T-helper 1 cell treated with Interleukin-12 subunit alpha and Interleukin-12 subunit beta and Interleukin-4 antibody, amounts not matched to agents 30 μg/mL and 1 μg/mL, for 36 hours (primary cell): ENCODE measurements at regions not wholly inside any gene's neighbourhood (a gene's known extent, or its start where the extent isn't known, plus 50 kb on each side); places are given as distances from the start of the nearest gene placed in this dataset.

Experiments used
- H3K27ac Mint-ChIP-seq: one replicate; pipeline ENCODE4 v1.8.0; 2021; ENCODE audit warnings: mild to moderate bottlenecking, mixed read lengths
- H3K27me3 Mint-ChIP-seq: one replicate; pipeline ENCODE4 v1.8.0; 2021; ENCODE audit warnings: low read depth, mixed read lengths
- H3K36me3 Mint-ChIP-seq: one replicate; pipeline ENCODE4 v1.8.0; 2021; ENCODE audit warnings: low read depth, mixed read lengths
- H3K4me1 Mint-ChIP-seq: one replicate; pipeline ENCODE4 v1.8.0; 2021; ENCODE audit warnings: low read depth, mixed read lengths
- H3K4me3 Mint-ChIP-seq: one replicate; pipeline ENCODE4 v1.8.0; 2021; ENCODE audit warnings: mild to moderate bottlenecking, moderate library complexity, mixed read lengths
- H3K9me3 Mint-ChIP-seq: one replicate; pipeline ENCODE4 v1.8.0; 2021; ENCODE audit warnings: mixed read lengths

DNA sequence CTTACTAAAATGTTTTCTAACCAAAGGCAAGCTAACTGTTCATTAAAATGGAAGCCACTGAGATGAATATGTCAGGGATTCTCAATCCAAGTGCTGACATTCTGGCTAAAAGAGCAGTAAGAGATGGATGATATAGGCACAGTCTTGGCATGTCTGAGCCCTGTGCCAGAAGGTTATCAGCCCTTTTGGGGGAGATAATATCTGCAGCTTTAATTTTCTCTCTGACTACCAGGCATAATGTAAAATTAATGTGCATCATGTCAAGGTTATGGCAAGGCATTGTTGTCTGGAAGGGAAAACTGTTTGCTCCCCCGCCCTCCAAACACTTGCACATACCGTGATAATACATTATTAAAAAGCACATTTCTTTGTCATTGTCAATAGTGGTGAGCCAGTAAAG lies 609.8 kb downstream of the ZNF608 start:
- H3K4me3 Mint-ChIP-seq: no peak overlapping the region
- H3K4me1 Mint-ChIP-seq: no peaks in the 10 kb centered on the region
- no peaks in the 10 kb centered on the region for H3K9me3 Mint-ChIP-seq
- H3K27me3 Mint-ChIP-seq: no peaks in the 10 kb centered on the region
- no peak overlapping the region for H3K27ac Mint-ChIP-seq
- H3K36me3 Mint-ChIP-seq: no peaks in the 10 kb centered on the region

DNA sequence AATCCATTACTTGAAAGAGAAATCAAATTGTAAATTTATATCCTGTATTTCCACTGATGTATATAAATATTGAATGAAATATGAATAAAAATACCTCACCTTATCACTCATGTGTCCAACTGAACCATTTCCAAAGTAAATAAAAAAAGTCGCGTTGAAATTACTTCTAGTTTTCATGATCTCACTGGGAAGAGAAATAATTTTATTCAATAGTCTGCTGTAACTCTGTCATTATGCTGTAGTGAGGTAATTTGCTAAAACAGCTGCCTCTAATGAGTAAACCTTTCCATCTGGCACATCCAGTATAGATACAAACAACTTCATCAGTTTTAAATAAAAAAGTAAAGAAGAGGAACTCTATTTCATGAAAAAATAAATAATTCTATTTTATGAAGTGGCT lies 611.5 kb downstream of the ZNF608 start:
- H3K27ac Mint-ChIP-seq: no peak overlapping the region
- H3K27me3 Mint-ChIP-seq: no peaks in the 10 kb centered on the region
- H3K4me3 Mint-ChIP-seq: no peak overlapping the region
- H3K36me3 Mint-ChIP-seq: no peaks in the 10 kb centered on the region
- H3K4me1 Mint-ChIP-seq: no peaks in the 10 kb centered on the region
- H3K9me3 Mint-ChIP-seq: no peaks in the 10 kb centered on the region

DNA sequence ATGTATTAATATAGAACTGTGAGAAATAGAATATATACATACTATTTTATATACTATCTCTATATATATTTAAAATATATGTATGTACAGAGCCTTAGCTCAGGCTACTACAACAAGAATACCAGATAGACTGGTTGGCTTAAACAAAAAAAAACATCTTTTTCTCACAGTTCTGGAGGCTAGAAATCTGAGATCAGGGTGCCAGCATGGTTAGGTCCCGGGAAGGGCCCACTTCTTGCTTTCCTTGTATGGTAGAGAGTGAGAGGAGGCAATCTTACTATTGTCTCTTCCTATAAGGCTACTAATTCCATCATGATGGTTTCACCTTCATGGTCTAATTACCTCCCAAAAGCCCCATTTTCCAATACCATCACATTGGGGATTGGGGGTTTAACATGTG lies 613.0 kb downstream of the ZNF608 start:
- Mint-ChIP-seq H3K4me1 (no peaks in the 10 kb centered on the region), H3K36me3 (no peaks in the 10 kb centered on the region), H3K27ac (no peak overlapping the region), H3K27me3 (no peaks in the 10 kb centered on the region), H3K9me3 (no peaks in the 10 kb centered on the region), H3K4me3 (no peak overlapping the region)

DNA sequence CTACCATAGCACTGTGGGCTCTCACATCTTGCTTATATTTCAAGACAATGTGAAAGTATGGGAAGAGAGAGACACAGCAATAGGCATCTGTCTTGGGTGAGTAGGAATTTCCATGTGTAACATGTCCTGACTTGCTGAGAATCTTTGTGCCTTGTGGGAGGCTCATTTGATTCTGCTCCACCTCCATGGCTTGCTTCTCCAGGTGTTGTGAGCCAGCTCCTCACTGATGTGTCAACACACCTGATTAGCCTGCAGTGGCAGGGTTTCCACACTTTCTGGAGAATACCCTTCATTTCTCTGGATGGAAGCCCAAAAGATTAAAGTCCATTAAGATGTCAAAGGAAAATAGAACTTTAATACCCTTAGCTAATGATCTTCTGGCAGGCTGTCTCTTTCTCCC lies 613.6 kb downstream of the ZNF608 start:
- Mint-ChIP-seq H3K27me3 (no peaks in the 10 kb centered on the region), H3K4me1 (no peaks in the 10 kb centered on the region), H3K4me3 (no peak overlapping the region), H3K36me3 (no peaks in the 10 kb centered on the region), H3K27ac (no peak overlapping the region), H3K9me3 (no peaks in the 10 kb centered on the region)

DNA sequence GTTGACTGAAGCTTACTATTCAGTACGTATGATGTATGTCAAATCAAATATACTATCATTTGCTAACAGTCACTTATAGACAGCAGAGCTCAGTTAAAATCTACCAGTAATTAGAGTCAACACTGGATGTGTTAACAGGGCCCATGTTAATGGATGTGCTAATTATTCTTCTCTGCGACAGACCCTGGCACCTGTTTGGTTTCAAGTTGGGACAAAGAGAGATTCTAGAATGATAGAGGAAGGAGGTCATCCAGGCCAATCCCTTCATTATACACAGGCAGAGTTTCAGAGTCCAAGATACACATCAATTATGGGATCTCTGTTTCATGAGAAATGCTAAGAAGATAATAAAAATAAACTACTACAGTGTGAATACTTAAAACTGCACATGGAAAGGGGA lies 615.0 kb downstream of the ZNF608 start:
- H3K36me3 Mint-ChIP-seq: no peaks in the 10 kb centered on the region
- H3K4me3 Mint-ChIP-seq: no peak overlapping the region
- H3K27me3 Mint-ChIP-seq: no peaks in the 10 kb centered on the region
- no peak overlapping the region for H3K27ac Mint-ChIP-seq
- H3K9me3 Mint-ChIP-seq: peaks cover 3% of the 10 kb centered on the region
- H3K4me1 Mint-ChIP-seq: no peaks in the 10 kb centered on the region

DNA sequence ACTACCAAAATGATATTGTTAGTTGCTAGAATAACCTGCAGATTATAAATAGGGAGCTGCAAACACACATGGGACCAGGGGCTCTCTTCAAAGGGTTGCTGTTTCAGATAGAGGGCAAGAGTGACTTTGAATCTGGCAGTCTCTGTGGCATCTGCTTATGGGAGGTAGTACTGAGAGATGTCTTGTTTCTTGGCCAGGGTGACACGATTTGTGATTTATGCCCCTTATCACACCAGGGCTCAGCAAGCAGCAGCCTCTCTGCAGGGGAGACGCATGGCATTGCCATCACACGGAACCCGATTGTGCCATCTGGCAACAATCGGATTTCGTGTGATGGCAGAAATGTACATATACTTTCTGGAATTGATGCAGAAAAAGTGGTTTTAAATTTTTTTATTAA lies 615.6 kb downstream of the ZNF608 start:
- no peaks in the 10 kb centered on the region for H3K27me3 Mint-ChIP-seq
- peaks cover 3% of the 10 kb centered on the region for H3K9me3 Mint-ChIP-seq
- no peaks in the 10 kb centered on the region for H3K4me1 Mint-ChIP-seq
- no peak overlapping the region for H3K4me3 Mint-ChIP-seq
- no peaks in the 10 kb centered on the region for H3K36me3 Mint-ChIP-seq
- no peak overlapping the region for H3K27ac Mint-ChIP-seq

DNA sequence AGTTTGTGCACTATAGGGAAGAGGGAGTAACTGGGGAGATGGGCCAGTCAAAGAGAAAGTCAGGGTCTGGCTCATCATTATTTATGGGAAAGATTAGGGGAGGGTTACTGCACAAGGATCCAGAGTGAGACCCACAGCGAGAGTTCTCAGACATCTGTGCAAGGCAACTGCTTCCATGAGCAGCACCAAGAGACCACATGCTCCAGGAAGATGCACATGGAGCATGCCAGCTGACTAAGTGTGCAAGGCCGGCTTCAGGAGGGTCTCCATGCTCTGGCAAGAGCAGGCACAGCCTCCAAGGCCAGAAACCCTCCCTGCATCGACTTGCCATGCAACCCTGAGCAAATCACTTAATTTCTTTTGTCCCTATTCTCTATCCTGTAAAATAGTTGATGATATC lies 616.9 kb downstream of the CSNK1G3 start:
- Mint-ChIP-seq H3K27ac (no peak overlapping the region), H3K27me3 (no peaks in the 10 kb centered on the region), H3K4me3 (no peak overlapping the region), H3K4me1 (no peaks in the 10 kb centered on the region), H3K36me3 (no peaks in the 10 kb centered on the region), H3K9me3 (peaks cover 3% of the 10 kb centered on the region)

DNA sequence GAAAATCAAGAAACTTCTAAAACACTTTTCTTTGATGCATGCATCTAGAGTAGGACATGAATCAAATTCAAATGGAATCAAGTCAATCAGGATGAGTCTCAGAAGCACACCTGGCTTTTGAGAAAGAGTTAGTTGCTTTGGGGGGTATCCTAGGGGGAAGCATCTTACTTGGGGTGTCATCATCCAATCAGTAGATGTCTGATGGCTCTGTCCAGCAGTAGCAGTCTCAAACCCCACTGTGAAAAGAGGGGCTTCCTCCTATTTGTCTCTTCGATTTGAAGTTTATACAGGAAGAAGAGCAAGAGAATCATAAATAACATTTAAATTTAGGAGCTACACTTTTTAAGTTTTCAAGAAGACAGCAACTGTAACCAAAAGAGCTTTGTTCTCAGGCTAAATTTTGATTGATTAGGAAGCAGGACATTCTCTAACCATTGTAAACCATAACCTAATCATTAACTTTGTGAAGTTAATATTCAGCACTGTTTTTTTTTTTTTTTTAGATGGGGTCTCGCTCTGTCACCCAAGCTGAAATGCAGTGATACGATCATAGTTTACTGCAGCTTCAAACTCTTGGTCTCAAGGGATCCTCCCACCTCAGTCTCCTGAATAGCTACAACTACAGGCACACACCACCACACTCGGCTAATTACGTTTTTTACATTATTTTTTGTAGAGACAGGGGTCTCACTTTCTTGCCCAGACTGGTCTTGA lies 614.7 kb downstream of the CSNK1G3 start:
- H3K9me3 Mint-ChIP-seq: peaks cover 3% of the 10 kb centered on the region
- H3K4me3 Mint-ChIP-seq: no peak overlapping the region
- no peak overlapping the region for H3K27ac Mint-ChIP-seq
- H3K36me3 Mint-ChIP-seq: no peaks in the 10 kb centered on the region
- H3K4me1 Mint-ChIP-seq: no peaks in the 10 kb centered on the region
- H3K27me3 Mint-ChIP-seq: no peaks in the 10 kb centered on the region

DNA sequence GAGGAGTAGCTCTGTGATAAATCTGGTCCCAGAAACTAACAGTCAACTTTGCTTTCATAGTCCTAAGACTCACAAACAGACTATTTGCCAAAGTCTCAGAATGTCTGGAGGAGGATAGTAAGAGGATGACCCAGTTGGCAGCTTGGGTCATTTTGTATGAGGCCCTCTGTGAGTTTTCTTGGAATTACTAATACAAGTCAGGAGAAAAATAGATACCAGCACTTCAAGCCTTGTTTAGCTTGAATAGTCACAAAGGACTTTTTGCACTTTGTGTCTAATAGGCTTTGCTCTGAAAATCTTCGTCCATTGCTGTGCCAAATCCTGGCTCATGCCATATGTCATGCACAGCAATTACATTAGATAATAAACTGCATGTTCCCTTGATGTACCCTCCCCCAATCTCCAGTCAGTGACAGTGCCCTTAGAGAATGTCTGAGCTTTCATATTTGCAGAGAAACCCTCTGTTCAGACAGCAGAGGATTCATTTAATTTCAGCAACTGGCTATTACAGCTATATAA lies 612.8 kb downstream of the CSNK1G3 start:
- no peak overlapping the region for H3K27ac Mint-ChIP-seq
- no peak overlapping the region for H3K4me3 Mint-ChIP-seq
- H3K27me3 Mint-ChIP-seq: no peaks in the 10 kb centered on the region
- H3K36me3 Mint-ChIP-seq: no peaks in the 10 kb centered on the region
- H3K9me3 Mint-ChIP-seq: peaks cover 3% of the 10 kb centered on the region
- H3K4me1 Mint-ChIP-seq: no peaks in the 10 kb centered on the region

DNA sequence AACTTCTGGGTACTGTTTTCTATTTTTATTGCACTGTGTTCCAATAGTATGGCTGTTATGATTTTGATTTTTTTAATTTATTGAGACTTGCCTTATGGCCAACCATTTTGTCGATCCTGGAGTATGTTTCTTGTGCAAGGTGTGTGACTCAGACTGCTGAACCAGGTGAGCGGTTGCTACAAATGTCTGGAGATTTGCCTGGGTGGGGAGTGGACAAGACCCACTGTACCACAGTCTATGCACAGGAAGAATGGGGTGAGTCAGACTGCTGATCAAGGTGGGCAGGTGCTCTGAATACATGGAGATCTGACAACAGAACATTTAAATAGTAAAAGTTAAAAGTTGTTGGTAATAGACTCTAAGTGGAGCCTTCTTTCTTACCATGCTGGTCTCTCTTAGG lies 609.2 kb downstream of the CSNK1G3 start:
- no peak overlapping the region for H3K27ac Mint-ChIP-seq
- H3K4me3 Mint-ChIP-seq: no peak overlapping the region
- H3K4me1 Mint-ChIP-seq: no peaks in the 10 kb centered on the region
- H3K36me3 Mint-ChIP-seq: no peaks in the 10 kb centered on the region
- no peaks in the 10 kb centered on the region for H3K27me3 Mint-ChIP-seq
- no peaks in the 10 kb centered on the region for H3K9me3 Mint-ChIP-seq

DNA sequence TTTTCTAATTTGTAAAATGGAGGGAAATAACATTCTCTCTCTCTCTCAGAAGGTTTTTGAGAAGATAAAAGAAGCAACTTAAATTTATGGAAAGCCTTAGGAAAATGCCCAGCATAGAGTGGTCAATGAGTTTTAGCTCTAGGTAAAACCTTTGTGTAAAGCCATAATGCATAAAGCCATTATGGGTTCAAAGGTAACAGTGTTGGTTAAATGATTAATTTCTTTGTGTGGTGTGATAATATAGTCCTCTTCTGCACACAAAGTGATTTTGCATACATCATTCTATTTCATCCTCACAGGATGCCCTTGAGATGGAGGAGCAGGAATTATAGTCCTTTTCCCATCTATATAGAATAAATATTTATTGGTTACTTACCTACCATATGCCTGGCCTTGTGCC lies 602.9 kb downstream of the CSNK1G3 start:
- Mint-ChIP-seq H3K27ac (no peak overlapping the region), H3K4me1 (no peaks in the 10 kb centered on the region), H3K36me3 (no peaks in the 10 kb centered on the region), H3K9me3 (no peaks in the 10 kb centered on the region), H3K4me3 (no peak overlapping the region), H3K27me3 (no peaks in the 10 kb centered on the region)

DNA sequence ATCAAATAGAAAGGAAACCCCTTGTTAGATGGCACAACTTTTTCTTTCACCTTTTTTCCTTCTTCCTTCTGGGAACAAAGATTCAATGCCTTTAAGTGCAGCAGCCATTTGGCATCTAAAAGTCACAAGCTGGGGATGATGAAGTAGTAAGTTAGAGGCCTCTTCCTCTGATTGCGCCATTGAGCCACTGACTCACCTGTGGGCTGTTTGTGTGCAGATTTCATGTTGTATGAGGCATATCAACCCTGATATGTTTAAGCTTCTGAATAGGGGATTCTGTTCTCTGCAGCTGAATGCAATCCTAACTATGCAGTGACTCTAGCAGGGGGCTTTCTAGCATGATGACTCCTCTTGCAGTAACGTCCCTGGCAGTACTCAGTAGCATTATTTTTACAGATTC lies 599.9 kb downstream of the CSNK1G3 start:
- Mint-ChIP-seq H3K27ac (no peak overlapping the region), H3K27me3 (no peaks in the 10 kb centered on the region), H3K9me3 (no peaks in the 10 kb centered on the region), H3K36me3 (no peaks in the 10 kb centered on the region), H3K4me1 (no peaks in the 10 kb centered on the region), H3K4me3 (no peak overlapping the region)

DNA sequence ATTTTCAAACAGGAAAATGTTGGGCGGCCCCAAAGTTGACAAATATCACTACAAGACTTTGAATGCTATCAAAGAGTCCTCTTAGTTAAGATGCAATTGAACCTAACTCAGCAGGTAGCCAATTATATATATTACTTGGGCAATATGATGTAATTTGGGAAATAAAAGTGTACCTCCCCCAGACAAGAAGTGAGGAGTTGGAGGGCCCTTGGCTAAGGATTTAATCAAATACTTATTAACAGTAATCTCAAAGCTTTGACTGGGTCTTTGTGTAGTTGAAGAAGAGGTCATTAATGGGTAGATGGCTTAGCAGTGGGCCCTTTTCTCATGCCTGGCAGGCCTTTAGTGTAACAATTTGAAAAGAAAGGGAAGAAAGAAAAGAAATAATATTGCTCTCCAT lies 599.0 kb downstream of the CSNK1G3 start:
- Mint-ChIP-seq H3K9me3 (no peaks in the 10 kb centered on the region), H3K27ac (no peak overlapping the region), H3K27me3 (no peaks in the 10 kb centered on the region), H3K4me3 (no peak overlapping the region), H3K36me3 (no peaks in the 10 kb centered on the region), H3K4me1 (no peaks in the 10 kb centered on the region)

DNA sequence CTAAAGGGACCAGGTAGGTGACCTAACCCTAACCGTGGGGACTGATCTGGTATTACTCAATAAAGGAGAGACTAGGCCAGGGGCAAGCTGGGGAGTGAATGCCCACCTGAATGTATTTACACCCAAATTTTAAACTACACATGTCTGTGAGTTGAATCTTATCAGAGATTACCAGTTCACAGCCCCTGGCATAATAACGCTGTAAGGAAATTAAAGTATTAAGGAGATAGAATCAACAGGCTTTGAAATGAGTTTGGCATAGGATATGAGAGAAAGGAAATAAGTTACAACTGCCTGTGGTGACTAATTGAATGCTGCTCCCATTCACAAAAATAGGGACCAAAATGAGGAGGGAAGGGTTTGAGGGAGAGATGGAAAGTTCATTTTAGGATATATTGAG lies 593.3 kb downstream of the CSNK1G3 start:
- no peaks in the 10 kb centered on the region for H3K36me3 Mint-ChIP-seq
- no peaks in the 10 kb centered on the region for H3K4me1 Mint-ChIP-seq
- no peaks in the 10 kb centered on the region for H3K27me3 Mint-ChIP-seq

DNA sequence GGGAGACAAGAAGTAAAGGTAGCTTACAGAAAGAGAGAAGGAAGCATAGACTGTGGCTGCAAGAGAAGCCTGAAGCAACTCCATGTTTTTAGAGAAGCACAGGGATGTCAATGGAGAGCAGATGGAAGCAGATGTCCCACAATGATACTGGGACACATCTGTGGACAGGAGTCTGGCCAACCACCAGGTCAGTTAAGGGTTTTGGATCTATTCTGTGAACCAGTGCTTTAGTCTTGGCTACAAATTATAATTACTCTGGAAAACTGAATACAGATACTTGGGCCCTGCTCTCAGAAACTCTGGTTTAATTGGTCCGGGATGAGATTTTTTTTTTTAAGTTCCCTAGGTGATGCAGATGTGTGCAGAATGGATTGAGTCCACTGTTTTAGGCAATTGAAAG lies 592.8 kb downstream of the CSNK1G3 start:
- Mint-ChIP-seq H3K27me3 (no peaks in the 10 kb centered on the region), H3K27ac (no peak overlapping the region), H3K4me3 (no peak overlapping the region), H3K36me3 (no peaks in the 10 kb centered on the region), H3K4me1 (no peaks in the 10 kb centered on the region), H3K9me3 (no peaks in the 10 kb centered on the region)

More for the DNA sequence above, 593.3 kb downstream of the CSNK1G3 start:
- no peak overlapping the region for H3K4me3 Mint-ChIP-seq
- H3K9me3 Mint-ChIP-seq: no peaks in the 10 kb centered on the region
- no peak overlapping the region for H3K27ac Mint-ChIP-seq

DNA sequence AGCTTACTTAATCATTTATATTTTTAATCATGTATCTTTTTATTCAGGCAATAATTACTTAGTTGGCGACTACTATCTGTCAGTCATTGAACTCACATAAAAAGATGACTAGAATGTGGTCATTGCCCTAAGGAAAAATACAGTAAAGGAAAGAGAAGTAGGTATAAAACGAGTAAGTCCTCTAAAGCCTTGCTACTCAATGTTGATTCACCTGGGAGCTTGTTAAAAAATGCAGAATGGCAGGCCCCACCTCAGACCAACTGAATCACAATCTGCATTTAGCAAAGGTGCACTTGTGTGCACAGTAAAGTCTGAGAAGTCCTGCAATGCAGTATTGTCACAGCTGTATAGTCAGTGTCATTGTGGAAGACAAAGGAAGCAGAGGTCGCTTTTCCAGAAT lies 592.4 kb downstream of the CSNK1G3 start:
- H3K27me3 Mint-ChIP-seq: no peaks in the 10 kb centered on the region
- no peaks in the 10 kb centered on the region for H3K4me1 Mint-ChIP-seq
- no peak overlapping the region for H3K27ac Mint-ChIP-seq
- H3K4me3 Mint-ChIP-seq: no peak overlapping the region
- H3K9me3 Mint-ChIP-seq: no peaks in the 10 kb centered on the region
- H3K36me3 Mint-ChIP-seq: no peaks in the 10 kb centered on the region
